ENCODE measurements at regions not wholly inside any gene's neighbourhood (a gene's known extent, or its start where the extent isn't known, plus 50 kb on each side); places are given as distances from the start of the nearest gene placed in this dataset.

DNA sequence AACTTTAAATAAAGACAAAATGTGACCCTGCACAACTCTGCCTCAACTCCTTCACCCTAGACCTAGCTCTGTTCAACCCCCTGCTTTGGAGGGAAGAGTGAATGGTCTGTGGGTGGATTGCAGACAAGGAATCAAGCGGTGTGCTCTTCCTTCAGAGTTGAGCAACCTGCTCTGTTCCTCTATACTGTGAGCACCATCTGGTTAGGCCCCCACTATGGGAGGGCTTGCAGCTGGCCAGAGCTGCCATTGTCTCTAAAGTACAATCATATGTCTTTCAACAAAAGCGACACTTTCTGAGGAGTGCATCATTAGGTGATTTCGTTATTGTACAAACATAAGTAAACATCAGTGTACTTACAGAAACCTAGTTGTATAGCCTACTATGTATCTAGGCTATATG, 406.1 kb upstream of the MARCKS start:
- no peak for DNase-seq (ENCODE audit: low read depth in 2 of 2)

DNA sequence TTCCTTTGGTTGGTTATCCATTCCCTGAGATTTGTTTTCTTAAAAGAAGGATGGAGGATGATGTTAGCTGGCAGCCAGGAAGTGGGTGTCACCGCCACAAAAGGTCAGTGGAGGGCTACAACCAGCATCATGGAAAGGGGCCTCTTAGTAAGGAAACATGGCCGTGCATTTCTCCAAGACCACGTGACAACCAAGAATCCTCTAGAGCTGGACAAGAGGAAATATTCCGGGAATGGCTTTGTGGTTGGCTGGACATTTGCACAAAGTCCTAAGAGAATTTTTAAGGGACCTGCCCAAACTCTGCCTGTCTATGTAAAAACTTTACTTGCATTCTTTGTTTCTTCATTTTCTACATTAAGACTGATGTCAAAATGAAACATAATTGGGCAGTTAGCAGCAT, 399.9 kb upstream of the MARCKS start:
- DNase-seq (ENCODE audit: low read depth in 2 of 2): no peak

DNA sequence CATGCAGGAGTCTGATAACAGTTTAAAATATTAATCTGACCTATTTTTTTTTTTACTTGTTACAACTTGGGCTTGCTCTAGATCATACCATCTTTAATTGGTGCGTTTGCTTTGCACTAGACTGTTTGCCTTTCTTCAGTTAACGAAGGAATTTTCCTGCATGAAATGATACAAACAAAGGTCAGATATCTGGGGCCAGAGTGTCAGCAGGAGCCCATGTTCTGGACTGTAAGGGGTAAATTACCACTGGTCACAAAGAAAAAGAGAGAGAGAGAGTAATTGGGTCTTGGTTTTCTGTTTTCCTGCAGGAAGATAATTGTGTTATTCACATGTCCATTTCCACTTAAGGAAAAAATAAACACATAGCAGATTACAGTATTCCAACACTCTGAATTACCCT, 399.4 kb upstream of the MARCKS start:
- no peak for DNase-seq (ENCODE audit: low read depth in 2 of 2)

DNA sequence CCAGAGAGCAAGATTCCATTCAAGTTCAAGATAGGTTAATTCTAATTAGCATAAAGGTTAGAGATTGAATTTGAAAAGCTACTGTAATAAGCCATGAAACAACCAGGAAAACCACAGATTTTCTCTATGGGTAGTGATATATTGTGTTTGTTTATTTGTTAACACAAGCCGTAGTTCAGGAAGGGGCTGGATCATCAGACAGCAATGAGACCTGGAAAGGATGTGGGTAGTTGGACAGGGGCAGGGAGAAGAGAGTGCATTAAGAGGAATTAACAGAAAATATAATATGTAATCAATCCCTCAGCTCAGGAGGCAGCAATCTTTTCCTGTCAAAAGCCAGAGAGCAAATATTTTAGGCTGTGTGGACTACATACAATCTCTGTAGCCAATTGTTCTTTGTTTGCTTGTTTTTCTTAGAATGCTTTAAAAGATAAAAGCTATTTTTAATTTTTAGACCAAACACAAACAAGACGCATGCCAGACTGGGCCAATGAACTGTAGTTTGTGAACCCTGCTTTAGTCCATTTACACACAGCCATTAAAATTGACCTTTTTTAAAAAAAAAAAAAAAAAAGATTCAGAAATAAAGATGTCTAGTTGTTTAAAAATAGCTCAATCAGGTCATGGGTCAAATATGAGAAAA, 398.7 kb upstream of the MARCKS start:
- DNase-seq (ENCODE audit: low read depth in 2 of 2): no peak

DNA sequence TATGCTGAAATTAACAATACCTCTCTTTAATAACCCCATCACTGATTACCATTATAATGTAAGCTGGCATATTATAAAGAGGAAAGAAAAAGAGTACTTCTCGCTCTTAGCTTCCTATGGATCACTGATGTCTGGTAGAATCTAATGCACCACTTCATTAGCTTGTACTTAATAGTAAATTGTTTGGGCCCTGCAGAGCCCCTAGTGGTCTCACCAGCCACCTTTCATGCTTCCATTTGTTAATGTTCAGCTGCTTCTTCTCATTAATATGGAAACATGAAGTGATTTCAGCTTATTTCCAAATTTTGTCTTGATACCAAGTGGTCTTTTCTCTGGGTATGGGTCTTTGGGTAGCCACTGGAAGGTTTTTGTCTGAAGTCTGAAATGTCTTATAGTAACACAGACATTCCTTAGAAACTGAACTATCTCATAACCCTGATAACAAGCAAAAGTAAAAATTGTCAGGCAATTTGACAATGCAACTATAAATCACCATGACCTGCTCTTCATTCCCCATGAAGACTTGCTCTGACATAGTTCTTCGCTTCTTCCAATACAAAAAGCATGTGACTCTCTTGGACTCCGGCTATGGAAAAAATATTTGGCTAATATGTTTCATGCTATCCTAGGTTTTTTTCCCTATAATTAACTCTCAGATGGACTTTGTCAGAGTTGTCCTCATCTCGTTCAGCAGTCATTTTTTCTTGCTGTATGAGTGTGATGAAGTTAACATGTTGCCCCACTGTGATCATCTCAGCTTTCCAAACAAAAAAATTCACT, 395.8 kb upstream of the MARCKS start:
- no peak for DNase-seq (ENCODE audit: low read depth in 2 of 2)

DNA sequence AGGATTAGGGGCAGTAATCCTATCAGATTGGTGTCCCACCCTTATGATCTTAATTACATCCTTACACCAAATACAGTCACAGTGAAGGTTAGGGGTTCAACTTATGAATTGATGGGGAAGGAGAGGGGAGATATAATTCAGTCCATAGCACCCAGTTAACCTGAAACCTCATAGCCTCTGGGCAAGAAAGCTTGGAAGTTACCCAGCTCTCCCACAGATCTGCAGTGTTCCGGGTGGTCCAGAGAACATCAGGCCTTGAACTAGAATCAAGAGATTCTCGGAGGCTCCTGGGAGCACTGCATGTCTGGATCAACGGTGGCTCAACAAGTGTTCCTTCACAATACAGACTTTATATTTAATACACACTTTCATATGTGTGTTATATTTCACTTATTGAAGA, 392.6 kb upstream of the MARCKS start:
- DNase-seq (ENCODE audit: low read depth in 2 of 2): no peak

DNA sequence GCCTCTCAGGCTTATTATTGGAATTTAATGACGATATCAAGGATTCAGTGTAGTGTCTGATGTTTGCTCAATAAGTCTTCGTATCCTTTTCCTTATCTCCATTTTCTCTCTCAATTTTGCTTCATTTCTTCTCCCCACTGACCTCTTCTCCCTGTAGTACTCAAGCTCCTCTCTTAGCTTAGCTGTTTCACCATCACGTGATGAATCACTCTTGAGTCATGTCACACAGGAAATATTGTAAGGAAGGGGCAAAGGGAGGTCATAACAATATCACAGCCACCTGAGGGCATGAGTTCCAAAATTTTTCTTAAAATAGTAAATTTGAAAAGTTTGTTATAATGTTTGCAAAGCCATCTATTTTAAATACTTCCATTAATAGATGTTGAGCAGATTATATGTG, 392.2 kb upstream of the MARCKS start:
- DNase-seq (ENCODE audit: low read depth in 2 of 2): no peak

DNA sequence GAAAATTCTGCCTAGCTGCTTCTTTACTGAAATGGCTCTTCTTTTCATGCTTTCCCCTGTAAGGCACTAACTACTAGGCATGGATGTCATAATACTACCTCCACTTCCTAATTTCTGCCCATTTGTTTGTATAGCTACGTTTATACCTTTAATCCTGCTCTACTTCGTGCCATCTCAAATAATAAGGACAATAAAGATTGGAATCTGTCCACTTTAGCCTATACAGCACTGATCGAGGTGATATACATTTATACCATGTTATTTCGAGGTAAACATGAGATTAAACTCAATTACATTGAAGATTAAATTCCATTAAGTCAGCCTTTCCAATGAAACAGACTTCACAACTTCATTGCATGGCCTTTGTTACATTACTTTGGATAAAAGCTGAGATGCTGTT, 390.6 kb upstream of the MARCKS start:
- no peak for DNase-seq (ENCODE audit: low read depth in 2 of 2)

DNA sequence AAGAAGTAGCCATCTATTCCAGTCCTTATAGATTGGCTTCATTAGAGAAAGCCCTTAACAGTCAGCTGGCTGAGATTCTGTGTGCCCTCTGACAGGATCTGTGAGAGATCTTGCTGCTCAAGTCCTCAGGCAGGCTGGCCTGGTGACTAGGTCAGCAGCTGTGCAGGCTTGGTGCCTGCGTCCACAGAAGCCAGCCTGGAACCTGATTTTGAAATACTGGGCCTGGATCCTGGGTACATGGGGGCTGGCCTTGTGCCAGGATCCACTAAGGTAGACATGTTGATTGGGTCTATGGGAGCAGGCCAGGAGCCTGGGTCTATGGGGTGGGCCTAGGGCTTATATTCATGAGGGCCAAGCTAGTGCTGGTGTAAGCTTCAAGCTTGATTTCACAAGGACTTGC, 381.8 kb upstream of the MARCKS start:
- DNase-seq (ENCODE audit: low read depth in 2 of 2): no peak

DNA sequence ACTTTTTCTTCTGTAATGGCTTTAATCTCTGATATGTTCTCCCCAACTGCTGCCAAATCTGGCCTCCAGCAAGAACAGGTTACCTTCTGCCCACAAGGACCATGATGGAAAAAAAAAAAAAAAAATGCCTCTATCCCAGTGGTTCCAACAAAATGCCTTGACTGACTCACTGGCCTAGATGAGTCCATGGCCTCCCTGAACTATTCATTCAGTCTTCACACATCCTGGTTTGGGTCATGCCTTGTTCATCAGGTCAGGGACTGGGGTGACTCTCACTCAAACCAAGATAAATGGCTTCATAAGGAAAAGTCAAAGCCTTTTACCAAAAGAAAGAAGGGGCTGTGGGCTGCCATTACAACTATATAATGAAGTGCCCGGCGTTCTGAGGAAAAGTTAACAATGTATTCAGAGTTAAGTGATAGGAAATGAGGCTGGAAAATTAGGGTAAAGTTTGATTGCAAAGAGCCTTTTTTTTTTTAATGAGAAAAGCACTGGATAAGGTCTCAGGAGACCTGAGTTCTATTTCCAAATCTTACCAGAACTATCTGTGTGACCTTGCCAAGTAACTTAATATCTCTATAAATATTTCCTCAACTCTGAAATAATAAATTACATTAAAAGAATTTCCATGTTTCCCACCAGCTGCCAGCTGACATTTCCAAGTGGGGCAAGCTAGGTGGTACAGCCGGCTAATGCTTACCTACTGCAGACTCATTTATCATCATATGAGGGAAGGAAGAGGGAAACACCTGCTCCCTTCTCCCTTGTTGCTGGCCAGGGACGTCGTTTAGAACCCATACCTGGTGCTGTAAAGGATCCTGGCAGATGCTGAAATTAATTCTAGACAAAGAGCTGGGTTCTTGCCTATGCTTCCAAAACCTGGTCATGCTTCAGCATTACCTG, 380.0 kb upstream of the MARCKS start:
- DNase-seq (ENCODE audit: low read depth in 2 of 2): no peak

DNA sequence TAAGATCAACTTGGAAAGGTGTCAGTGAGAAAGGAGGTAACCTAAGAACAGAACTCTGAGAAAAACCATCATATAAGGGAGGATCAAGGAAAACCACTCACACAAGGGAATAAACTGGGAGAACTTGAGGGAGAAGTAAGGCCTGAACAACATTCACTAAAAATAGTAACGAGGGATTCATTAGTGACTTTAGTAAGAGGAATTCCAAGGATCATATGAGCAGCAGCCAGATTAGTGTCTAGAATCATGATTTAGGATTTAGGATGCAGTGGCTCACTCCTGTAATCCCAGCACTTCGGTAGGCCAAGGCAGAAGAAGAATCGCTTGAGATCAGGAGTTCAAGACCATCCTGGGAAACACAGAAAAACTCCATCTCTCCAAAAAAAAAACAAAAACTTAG, 376.5 kb upstream of the MARCKS start:
- DNase-seq (ENCODE audit: low read depth in 2 of 2): no peak

DNA sequence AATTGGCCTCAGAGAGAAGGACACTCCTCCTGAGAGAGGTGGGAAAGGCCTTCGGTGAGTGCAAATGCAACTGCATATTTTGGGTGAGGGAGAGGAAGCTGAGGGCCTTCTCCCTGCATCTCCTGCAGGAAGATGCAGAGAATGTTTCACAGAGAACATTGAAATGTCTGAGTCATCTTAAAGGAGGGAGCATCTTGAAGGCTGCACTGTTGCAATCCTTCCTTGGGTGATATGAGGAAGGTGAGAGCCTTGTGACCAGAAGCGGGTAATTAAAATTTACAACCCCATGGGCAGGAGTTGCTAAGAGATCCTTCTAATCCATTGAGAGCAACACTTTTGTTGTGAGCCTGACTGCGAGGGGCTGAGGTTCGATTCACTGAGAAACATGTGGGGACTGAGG, 375.7 kb upstream of the MARCKS start:
- DNase-seq (ENCODE audit: low read depth in 2 of 2): no peak

DNA sequence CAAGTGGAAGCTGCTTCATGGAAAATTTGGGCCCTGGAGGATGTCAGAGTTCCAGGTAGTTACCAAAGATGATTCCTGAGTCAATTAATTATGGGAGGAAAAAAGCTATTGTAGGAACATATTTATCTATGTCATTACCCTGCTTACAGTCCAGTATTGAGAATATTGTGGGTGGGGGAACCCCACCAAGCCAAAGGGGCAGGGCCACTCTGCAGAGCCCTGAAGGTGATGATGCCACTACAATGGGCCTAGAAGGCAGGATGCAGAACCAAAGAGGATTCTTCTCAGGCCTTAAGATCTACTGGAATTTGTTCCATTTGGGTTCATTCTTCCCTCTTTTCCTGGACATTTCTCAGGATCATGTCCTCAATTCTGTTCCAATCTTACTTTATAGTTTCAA, 375.2 kb upstream of the MARCKS start:
- no peak for DNase-seq (ENCODE audit: low read depth in 2 of 2)

DNA sequence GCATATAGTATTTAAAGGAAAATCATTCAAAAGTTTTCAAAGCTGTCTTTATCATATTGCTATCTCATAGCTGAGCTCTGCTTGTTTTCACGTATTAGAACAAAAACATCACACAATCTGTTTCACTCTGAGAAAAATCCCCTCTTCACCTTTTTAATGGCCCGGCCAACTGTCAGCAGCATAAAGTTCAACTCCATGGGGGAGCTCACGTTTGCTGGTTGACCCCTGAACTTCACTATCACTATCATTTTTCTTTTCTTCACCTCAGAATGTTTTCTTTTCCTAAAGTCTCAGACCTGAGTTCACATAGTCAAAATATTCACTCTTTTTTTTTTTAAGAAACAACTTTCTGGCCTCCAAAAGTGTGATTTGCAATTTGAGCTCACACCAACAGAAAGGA, 374.4 kb upstream of the MARCKS start:
- no peak for DNase-seq (ENCODE audit: low read depth in 2 of 2)

DNA sequence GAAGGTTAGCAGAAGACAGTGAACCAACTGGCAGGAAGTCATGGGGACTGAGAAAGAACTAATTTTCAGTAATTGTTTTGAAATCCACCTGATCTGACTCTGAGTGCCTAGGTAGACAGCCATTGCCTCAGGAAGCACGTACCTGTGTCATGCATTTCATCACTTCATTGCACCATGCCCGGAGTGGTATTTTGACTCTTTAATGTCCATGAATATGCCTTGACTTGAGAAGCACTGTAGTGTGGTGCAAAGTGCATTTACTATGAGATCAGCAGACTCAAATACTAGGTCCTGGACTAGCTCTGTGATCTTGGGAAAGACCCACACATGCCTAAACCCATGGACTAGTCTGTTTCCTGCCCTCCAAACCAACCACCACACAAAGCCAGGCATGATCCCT, 370.9 kb upstream of the MARCKS start:
- no peak for DNase-seq (ENCODE audit: low read depth in 2 of 2)

DNA sequence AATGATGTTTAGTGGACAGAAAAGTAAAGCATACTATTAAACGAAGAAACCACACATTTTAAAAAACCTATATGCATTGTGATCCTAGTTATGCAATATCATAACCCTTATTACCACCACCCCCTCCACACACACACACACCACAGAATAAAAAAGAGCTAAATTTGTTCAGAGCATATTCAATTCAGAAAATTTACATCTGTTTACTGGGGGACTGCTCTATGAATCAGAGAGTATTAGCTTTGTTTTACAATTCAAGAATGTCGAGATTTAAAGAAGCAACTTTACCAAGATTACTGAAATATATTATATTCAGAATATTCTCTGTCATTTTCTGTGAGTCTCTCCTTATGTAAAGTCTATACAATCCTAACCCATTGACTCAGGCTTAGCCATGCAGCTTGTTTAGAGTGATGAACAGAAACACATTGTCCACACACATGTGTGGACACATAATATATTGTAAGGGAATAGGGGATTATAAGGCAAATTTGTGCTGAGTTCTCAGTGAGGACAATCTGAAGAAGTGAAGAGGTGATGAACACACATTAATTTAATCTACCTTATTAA, 369.6 kb upstream of the MARCKS start:
- no peak for DNase-seq (ENCODE audit: low read depth in 2 of 2)

DNA sequence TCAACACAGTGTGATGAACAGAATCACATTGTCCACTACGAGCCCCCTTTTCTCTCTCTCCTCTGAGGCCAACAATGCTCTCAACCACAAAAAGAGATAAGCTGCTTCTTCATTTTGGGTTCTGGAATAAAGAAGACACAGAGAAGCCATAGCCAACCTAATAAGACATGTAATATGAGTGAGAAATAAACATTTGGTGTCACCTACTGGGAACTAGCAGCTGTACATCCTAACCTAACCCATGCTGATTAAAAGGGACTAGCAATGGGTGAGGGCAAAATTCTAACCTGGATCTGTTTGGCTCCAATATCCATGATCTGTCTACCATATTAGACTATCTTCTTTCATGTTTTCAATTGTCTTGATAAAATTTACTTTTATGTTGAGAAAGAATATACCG, 369.1 kb upstream of the MARCKS start:
- no peak for DNase-seq (ENCODE audit: low read depth in 2 of 2)

DNA sequence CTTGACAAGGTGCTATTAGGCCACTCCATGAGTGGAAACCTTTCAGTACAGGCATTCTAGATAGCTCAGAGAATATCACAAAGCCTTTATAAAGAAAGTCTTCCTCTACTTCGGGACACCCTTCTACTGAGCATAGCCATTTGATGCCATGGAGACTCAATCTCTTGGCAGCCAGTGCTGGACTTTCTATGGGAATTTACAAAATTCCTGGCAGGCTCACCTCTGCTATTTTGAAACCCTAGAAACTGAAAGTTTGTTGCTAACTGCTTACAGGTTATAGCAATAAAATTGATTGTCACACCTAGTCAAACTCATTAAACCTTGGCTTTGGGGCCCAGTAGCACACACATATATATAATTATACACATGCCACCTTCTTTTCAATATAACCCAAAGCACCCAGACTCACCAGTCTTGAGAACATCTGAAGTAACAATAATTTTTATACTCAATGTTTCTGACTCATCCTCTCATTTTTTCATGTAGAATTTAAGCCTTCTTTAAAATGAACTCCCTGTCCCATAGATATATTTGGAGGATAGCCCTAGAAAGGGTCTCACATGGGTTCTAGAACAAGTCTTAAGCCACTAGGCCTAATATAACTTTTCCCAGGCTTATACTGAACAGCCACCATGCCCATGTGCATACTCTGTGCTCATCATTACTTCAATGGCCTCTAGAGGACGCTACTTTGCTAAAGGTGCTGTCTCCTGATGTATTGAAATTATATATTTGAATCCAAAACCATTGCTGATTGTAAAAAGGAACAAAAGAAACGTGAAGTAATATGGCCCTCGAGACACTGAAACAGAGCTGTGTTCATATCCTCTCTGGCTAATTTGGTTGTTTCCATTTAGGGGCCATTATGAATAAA, 368.1 kb upstream of the MARCKS start:
- DNase-seq (ENCODE audit: low read depth in 2 of 2): no peak

DNA sequence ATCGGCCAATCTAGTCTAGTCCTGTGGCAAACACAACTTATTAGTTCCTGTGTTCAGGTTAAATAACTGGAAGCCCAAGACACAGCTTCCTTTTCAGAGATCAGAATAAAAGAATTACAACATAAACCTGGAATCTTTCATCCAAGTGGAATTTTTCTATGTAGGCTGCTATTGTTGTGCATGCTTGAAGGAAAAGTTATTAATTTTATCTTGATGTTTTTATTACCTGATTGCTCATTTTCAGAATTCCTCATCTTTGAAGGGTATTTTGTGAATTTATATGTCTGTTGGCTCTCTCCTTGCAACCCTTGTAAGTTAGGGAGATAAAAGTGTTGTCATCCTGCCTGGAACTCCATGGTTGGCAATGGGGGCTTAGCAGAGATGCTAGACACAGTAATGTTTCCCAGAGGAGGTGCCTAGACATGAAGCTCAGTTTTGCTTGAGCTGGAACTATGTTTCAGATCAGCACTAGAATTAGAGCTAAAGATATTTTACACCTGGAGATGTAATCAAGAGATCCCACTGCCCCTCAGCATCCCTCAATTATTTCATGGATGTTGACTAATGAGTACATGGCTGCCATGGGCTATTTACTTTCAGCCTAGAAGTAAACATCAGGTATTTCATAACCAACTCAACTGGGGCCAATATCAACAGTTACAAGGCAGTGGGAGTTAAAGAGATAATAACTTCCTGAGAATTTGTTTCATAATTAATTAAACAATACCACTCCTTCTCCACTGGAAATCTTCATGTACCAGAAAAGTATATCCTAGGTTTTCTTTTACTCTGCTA, 367.0 kb upstream of the MARCKS start:
- DNase-seq (ENCODE audit: low read depth in 2 of 2): no peak

DNA sequence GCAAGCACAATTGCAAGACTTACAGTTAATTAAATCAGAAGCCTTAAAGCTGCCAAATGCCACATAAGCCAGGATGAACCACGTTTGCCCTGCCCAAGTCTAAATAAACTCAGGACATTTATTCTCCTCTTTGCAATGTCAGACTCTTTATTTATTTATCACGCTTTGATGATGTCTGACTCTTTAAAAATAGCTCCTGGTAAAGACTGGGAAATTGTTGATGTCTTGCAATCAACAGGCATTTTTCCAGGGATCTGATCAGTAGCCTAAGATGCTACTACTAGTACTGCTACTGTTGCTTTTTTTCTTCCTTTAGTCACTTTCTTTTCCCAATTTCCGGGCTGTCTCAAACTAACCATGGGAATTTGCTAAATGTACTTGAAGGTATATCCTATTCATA, 365.8 kb upstream of the MARCKS start:
- DNase-seq (ENCODE audit: low read depth in 2 of 2): no peak

DNA sequence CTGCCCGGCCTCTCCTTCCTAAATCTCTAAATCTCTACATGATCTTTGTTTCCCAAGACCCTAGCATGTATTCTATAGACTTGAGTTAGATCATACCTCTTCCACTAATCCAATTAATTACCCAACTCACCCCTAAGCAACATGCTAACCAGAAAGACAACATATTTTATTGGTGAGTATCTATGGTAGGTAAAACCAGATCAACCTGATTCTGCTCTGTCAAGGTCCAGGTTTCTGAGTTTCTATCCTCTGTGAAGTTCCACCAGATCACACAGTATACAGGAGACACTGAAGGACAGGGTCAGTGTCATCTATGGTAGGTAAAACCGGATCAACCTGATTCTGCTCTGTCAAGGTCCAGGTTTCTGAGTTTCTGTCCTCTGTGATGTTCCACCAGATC, 363.2 kb upstream of the MARCKS start:
- DNase-seq (ENCODE audit: low read depth in 2 of 2): no peak
